Cerebellar cortex (tissue), 1 donor: ENCODE measurements at regions not wholly inside any gene's neighbourhood (a gene's known extent, or its start where the extent isn't known, plus 50 kb on each side); places are given as distances from the start of the nearest gene placed in this dataset.
"Not testable (repeated sequence)": the region's sequence is repeated elsewhere in the genome, so short reads cannot be mapped to it uniquely, and the experiment has no call there.

Experiments
- DNase-seq: peaks from one replicate; pipeline ENCODE4 v3.0.0-alpha.2; 2015; ENCODE audit warnings: low spot score

DNA sequence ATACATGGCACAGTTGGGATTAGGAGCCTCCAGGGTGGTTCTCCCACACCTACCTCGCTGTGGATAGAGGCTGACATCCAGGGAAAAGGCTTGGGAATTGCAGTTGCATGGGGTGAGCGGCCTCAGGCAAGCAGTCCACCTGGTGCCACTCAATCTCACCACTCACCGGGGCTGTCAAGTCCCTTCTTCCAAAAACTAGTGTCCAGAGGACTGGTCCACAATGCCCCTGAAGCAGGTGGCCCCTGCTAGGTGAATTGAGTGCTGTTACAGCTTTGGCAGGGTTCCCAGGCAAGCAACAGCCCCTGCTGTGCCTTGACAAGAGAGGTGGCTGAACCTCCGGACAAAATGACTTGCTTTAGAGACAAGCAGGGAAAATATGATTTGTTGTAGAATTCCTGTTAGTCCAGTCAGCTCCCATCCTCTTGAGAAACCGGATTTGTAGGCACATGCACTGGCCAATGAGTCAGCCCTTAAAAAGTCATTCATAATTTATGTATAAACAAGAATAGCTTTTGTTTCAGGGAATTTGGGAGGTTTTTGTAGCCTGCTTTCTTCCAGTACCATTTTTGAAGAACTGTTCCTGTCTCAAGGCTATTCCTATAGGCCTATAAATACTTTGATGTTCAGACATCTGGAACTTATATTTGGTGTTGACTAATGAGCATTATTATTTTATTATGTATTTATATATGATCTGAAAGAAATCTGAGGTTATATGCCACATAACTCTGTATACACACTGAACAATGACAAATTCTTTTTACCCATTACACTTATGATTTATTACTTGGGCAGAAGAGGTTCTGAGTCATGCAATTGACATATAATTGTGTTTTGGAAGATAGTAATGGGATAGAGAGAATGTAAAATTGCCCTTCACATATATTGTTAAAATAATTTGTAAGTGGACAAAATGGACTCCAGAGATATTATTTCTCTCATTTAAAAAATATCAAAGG is 411.1 kb downstream of the ACTL7B start:
- no peak for DNase-seq

DNA sequence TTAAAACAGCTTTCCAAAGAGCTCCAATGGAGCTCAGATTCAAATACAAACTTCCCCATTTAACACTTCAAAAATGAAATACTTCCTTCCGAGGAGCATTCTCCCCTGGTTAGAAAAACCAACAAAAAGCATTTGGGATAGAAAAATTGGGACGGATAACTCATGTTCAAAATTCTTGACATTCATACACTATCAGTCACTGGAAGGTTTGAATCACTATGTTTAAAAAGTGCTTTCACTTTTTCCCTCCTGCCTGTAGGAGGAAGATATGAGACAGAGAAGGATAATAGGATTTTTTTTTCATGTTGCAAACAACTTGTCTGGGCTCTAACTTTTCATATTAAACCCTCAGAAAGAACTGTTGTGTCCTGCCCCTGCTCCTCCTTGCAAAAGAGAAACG is 412.0 kb downstream of the ACTL7B start:
- no peak for DNase-seq

DNA sequence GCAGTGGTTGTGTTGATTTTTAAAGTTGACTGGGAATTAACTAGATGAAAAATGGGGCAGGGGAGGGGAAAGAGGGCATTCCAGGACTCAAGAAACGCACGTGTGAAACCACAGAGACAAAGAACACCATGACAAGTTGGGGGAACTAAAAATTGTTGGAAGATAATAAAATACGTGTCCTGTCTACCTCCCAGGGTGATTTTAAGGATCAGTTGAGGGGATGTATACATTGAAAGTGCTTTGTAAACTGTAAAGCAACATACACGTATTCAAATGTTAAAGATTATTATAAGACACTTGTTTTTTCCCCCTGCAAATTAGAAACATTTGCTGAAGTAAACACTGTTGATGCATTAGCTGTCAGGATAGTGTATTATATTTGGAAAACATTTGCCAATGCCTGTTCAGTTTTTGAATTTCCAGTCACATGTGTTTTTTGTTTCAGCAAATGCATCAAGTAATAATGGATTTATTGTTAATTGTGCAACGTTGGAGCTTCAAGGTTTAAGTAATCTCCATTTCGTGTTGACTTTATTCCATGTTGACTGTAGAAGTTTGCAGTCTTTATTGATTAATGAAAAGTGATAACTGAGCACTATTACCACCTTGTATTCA is 412.7 kb downstream of the ACTL7B start:
- no peak for DNase-seq

DNA sequence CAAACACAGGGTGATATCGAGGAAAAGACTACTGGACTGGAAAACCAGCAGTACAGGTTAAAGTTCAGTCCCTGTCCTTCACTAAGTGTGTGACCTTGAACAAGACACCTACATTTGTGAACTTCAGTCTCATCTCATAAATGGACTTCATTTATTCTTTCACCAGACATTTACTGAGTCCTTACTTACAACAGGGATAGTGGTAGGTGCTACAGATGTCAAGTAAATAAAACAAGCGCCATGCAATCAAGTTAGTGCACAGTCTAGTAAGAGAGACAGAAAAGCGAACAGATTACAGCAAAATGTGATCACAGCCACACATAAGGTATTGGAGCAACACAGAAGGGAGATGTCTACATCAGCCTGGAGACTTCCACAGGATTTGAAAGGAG is 413.2 kb downstream of the ACTL7B start:
- DNase-seq = no peak

DNA sequence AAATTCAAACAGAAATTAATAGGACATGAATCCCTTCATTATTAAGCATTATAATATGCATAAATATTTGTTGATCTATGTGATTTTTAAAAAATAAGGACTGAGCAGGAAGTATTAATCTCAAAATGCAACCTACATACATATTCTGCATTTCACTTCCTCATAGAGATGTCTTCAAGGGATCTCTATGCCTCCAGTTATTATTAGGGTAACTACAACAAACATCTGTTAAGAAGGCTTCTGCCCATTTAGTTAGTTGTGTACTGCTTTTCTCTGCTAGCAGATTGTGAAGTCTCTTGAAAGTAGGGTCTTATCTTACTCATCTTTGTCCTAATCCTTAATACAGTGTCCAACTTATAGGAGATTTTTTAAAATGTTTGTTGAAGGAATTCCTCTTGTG is 414.1 kb downstream of the ACTL7B start:
- DNase-seq = no peak

DNA sequence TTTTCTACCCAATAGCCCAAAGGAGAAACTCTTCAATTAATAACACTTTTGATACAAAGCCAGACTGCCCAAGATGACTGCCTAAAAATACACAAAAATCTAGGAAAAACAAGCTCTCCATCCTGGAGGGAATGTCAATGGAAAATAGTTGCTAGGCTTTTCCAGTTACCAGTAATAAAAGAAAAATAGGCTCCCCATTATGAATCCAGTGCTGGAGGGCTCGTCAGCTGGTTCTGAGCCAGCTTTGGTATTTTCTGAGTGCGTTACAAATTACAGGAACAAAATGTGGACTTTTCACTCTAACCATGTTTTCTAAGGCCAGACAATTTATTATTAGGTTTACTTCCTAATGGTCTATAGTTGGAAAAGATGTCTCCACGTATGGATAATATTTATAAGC is 414.5 kb downstream of the ACTL7B start:
- DNase-seq = no peak

DNA sequence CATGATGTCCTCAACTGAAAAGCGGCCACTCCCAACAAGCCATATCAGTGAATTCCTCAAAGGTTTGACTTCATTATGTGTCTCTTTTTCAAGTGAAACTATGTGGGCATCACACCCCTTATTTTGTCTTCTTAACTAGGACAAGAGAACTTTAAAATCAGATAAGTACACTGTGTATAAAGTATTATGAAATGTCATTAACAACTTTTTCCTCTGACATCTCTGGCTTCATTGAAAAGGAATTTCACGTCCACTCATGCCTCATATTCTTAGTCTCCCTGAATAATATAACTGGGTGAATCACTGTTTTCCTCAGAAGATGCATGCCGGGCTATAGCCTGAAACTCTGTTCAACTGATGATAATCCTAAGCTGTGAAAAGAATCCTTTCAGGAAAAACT is 415.8 kb downstream of the ACTL7B start:
- DNase-seq = no peak

DNA sequence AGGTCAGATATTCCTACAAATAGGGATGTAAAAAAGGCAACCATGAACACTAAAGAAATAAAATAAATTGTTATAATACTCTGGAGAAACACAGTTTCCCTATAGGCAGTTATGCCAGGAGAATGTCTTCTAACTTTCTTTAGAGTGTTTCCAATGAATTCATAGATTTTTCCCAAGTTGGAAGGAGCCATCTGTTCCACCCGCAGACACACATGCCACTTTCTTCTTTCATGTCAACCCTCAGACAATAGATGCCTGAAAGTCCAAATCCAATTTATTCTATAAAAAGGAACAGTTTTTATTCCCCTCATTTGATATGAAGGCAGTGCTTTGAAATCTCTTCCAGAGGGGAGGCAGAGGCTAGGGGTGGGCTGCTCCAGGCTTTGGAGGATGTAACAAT is 418.1 kb downstream of the ACTL7B start:
- DNase-seq = no peak

DNA sequence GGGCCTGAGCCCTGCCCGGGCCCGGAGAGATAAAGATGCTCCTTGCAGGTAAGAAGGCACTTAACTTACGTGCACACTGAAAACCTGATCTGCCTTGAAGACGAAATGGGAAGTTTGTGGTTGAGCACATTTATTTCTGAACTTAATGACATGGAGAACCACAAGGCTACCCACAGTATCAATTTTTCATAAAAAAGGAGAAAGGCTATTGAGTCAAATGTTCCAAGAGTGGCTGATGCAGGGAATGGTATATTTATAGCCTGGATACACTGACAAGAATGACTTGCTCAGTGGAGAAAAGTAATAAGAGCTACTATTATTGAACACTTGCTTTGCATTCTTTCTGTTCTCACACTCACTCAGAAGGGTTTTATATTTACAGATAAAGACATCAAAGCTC is 419.3 kb downstream of the ACTL7B start:
- DNase-seq = no peak

DNA sequence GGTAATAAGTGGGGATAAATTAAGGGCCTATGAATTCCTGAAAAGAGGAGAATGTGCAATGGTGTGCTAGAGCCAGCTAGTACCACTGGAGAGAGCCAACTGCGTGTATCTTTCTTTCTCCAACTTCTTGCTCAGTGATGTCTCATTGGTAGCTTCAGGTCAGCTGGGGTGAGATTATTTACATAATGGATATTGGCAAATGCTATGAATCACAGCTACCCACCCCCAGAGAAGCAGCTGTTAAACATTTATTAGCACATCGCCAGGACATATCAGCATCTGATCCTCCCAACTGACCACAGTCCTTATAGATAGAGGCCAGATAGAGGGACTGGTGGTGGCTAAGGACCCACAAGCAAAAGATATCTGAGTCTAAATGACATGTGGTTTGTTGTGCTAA is 421.3 kb downstream of the ACTL7B start:
- no peak for DNase-seq

DNA sequence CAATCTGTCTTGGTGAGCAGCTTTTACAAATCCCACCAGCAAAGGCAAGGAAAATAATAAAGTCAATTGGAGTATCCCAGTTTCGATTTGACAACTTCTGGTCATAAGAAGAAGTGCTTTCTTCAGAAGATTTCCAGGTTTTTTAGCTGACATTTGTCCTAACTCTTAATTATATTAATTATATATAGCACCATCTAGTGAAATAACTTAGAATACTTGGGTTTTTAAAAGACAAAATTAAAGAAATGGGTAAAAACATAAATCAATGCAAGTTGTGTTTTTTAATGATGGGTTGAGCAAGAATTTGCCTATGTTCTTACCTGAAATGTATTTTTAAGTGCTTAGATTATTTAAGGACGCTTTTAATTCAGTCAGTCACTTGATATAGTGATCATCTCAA is 421.8 kb downstream of the ACTL7B start:
- no peak for DNase-seq

DNA sequence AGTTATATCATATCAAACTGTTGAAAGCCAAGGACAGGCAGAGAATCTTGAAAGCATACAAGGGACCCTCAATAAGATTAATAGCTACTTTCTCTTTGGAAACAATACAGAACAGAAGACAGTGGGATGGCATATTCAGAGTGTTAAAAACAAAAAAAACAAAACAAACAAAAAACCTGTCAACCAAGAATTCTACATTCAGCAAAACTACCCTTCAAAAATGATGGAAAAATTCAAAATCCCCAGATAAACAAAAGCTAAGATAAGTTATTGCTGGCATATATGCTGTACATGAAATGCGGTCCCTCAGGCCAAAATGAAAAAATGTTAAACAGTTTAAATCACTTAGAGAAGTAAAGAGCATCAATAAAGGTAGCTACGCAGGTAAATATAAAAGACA is 425.1 kb downstream of the ACTL7B start:
- DNase-seq = no peak

DNA sequence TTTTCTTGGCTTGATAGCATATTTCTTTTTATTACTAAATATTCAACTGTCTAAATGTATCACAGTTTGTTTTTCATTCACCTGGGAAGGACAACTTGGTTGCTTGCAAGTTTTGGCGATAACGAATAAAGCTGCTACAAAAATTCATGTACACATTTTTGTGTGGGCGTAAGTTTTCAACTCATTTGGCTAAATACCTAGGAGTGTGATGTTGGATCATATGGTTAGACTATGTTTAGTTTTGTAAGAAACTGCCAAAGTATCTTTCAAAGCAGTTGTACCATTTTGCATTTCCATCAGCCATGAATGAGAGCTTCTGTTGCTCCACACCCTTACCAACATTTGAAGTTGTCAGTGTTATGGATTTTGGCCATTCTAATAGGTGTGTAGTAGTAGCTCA is 428.0 kb downstream of the ACTL7B start:
- DNase-seq = no peak

DNA sequence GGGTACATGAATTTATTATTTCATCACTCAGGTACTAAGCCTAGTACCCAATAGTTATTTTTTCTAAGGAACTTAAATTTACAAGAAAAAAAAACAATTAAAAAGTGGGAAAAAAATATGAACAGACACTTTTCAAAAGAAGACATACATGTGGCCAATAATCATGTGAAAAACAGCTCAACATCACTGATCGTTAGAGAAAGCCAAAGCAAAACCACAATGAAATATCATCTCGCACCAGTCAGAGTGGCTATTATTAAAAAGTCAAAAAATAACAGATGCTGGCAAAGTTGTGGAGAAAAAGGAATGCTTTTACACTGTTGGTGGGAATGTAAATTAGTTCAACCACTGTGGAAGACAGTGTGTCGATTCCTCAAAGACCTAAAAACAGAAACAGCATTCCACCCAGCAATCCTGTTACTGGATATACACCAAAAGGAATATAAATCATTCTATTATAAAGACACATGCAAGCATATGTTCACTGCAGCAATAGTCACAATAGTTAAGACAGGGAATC is 429.3 kb downstream of the ACTL7B start:
- not testable (repeated sequence) for DNase-seq

DNA sequence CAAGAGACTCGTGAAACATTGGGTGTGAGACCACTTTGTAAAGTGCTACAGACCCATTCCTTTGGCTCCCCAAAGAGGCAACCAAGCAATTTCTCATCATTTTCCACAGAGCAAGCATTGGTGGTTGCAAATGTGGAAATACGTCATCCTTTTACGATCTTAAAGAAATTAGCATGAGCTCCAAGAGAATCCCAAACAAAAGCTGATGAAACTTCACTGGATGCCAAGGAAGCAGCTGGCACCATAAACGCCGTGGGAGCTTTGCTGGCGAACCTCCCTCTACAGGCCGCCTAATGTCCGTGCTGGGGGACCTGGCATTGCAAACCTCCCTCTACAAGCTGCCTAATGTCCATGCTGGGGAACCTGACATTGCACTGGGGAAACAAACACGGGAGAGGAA is 432.4 kb downstream of the ACTL7B start:
- DNase-seq = no peak

DNA sequence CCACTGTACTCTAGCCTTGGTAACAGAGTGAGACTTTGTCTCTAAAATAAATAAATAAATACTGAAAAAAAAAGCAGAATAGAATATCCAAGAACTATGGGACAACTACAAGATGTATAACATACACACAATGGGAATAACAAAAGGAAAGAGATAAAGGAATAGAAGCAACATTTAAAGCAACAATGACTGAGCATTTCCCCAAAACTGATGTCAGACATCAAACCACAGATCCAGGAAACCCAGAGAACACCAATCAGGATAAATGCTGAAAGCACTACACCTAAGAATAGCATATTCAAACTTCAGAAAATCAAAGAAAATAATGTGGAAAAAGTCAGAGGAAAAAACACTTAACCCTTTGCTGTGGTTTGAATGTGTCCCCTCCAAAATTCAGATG is 436.4 kb downstream of the ACTL7B start:
- no peak for DNase-seq

DNA sequence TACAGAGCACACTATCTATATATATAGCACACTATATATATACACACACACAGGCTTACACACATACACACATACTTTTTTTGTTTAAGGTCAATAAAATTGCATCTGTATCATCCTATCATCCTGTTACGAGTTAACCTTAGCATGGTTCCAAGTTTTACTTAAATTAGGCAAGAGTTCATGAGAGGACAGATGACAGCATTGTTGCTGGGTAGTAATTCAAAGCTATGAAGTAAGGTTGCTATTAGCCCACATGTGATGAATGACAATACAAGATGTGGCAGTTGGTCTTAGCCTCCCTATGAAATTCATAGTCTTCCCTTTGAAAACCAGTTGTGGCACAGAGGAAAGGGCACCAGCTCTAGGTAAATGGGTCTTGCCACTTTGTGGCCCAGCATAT is 438.1 kb downstream of the ACTL7B start:
- no peak for DNase-seq

DNA sequence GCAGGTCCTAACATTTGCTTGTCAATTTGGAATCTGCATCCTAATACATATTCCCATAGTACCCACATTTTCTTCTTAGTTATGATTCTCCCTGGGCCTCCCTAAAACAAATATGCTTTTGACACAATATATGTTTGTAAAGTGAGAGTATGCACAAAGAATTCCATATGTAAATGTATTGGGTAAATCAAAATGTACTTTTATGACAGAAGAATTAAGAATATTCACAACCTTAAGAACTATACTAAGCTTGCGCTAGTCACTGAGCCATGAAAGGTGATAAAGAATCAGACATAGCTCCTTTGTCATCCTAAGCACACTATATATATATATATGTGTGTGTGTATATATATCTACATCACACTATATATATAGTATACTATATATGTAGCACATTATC is 438.5 kb downstream of the ACTL7B start:
- DNase-seq = no peak

DNA sequence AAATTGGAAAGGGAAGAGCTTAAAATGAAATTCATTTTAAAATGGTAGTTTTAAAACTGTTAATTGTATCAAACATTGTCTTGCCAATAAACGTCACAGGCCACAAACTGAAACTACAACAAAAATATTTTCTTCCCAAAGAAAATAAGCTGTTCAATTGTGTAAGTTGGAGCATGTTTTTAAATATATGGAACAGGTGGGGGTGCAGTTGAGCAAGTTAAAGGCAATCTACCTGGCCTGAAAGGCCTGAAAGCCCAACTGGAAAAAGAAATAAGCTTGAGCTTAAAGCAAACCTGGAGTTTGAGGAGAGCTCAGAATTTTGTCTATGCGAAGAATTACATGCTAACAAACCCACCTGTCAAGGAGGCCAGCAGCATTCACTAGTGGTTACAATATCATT is 439.5 kb downstream of the ACTL7B start:
- no peak for DNase-seq

DNA sequence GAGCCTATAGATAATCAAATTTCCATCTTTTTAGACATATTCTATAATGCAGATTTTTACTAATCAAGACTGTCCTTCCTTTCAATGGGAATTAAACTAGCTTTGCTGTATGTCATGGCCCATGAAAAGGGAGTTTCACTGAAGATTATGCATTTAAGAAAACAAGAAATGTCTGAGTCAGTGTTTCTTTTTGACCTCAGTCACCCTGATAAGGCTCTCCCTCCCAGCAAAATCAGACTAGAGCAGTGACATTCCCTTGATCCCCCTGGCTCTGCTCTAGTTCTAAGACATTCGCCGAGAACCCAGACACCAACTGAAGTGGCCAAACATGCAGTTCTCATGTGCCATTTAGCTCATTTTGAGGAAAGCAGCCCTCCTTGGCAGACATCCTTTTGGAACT is 442.0 kb downstream of the ACTL7B start:
- no peak for DNase-seq

DNA sequence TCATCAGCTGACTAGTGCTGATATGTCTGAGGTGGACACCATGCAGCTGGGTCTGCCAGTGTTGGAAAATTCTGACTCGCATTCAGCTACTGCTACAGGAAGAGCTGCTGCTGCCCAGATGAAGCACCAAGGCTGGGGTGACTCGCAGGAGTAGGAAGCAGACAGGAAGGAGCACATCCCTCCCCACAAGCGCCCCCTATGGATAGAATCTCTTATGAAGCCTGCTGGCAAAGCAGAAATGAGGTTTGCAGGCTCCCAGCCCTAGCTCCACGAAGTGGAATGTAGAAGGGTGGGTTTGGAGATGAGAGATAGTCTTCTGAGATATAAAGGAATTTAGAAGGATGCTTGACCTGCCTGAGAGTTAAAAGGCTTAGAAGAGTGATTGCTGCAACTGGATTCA is 443.0 kb downstream of the ACTL7B start:
- peak; percentile 6 for DNase-seq

DNA sequence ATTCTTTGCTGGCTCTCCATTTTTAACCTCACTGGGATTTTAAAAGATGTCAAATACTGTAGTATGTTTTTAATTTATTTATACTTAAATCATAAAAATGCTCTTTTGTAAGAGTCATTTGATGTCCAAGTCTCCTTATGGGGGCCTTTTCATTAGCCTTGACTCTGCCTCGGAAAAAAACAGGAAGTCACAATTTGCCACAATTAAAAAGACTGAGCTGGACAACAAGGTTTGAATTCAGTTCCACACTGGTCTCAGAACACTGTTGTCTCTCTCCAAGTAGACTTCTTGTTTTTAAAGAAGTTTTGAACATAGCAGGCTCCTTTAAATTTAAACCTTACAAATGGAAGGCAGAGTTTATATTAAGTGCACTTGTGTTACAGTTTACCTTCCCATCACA is 444.2 kb downstream of the ACTL7B start:
- DNase-seq = no peak

DNA sequence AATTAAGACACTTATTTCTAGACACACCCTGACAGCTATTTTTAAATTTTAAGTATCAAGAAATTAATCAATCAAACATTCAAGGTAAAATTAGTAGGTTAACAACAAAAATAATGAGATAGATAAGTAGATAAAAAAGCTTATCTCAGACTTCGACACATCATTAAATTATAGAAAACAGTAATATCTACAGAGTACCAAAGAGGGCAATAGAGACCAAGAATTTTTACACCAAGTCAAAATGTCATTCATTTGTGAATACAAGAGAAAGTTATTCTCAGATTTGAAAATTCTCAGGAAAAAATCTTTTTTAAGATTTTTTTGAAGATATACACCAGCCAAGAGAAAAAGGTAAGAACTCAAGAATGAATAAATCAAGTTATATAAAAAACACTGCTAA is 445.6 kb downstream of the ACTL7B start:
- DNase-seq = no peak

DNA sequence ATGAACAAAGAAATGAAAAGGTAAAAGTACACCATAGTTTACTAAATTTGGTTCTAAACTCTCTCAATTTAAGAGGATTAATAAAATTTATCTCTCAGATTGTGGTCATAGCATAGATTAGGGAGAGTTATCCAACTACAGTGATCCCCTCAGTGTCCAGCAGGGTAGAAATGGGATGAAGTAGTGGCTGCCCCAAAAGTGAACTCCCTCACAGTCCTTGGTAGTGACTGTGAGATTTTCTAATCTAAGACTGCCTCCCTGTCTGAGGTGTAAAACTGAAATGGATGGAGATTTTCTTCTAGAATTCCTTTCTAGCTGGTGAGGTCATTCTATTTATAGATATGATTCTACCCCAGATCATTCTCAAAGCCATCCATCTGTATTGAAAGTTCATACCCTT is 455.5 kb downstream of the ACTL7B start:
- no peak for DNase-seq
